Smooth muscle cell (in vitro differentiated cells): ENCODE measurements at regions not wholly inside any gene's neighbourhood (a gene's known extent, or its start where the extent isn't known, plus 50 kb on each side); places are given as distances from the start of the nearest gene placed in this dataset.
A peak's percentile ranks its signal among the peaks of the same experiment; 100 is the strongest.

Experiments
- DNase-seq: peaks from one replicate; lab custom pipeline; 2025; ENCODE audit not compliant: unreplicated experiment; lab: John Stamatoyannopoulos, UW
- H2AFZ ChIP-seq: fragments of 200-600 bp; sonication (generic); 2 replicates; pipeline ENCODE4 v1.6.0; 2016; ENCODE audit warnings: antibody characterized with exemption, low read depth, mild to moderate bottlenecking
- H3F3A ChIP-seq: fragments of 200-600 bp; sonication (generic); 2 replicates; pipeline ENCODE4 v1.6.0; 2017; ENCODE audit warnings: antibody characterized with exemption, low read depth
- H3K27ac ChIP-seq: fragments of 200-600 bp; sonication (generic); 2 replicates; pipeline ENCODE4 v1.5.1; 2016; ENCODE audit warnings: low read depth, mild to moderate bottlenecking
- H3K27me3 ChIP-seq: fragments of 200-600 bp; sonication (generic); 2 replicates; pipeline ENCODE4 v1.6.1; 2016; ENCODE audit warnings: low read depth, mild to moderate bottlenecking
- H3K36me3 ChIP-seq: fragments of 200-600 bp; sonication (generic); 2 replicates; pipeline ENCODE4 v1.5.1; 2016; ENCODE audit warnings: low read depth
- H3K4me1 ChIP-seq: fragments of 200-600 bp; sonication (generic); 2 replicates; pipeline ENCODE4 v1.5.1; 2016; ENCODE audit warnings: low read depth
- H3K4me2 ChIP-seq: fragments of 200-600 bp; sonication (generic); 2 replicates; pipeline ENCODE4 v1.6.0; 2016; ENCODE audit warnings: mild to moderate bottlenecking
- H3K4me3 ChIP-seq: fragments of 200-600 bp; sonication (generic); 2 replicates; pipeline ENCODE4 v1.5.1; 2016; ENCODE audit warnings: mild to moderate bottlenecking
- H3K79me2 ChIP-seq: fragments of 200-600 bp; sonication (generic); 2 replicates; pipeline ENCODE4 v1.6.0; 2016; ENCODE audit warnings: low read depth, mild to moderate bottlenecking
- H3K9ac ChIP-seq: fragments of 200-600 bp; sonication (generic); 2 replicates; pipeline ENCODE4 v1.6.0; 2016; ENCODE audit warnings: low read depth
- H3K9me3 ChIP-seq: fragments of 200-600 bp; sonication (generic); replicated peaks from 2 replicates; pipeline ENCODE4 v1.5.1; 2016; ENCODE audit warnings: low read depth
- H4K20me1 ChIP-seq: fragments of 200-600 bp; sonication (generic); 2 replicates; pipeline ENCODE4 v1.6.0; 2016; ENCODE audit warnings: low read depth
- WGBS: methylation state at CpG from one replicate; pipeline ENCODE4 v1.1.7; 2016; ENCODE audit warnings: low lambda C conversion rate; 5-methylcytosine and 5-hydroxymethylcytosine counted together
- TF ChIP-seq, protein P1 (sequence below): fragments of 200-600 bp; sonication (generic); IDR thresholded peaks from 2 replicates; pipeline ENCODE4 v1.5.1; 2017; ENCODE audit warnings: borderline replicate concordance, mild to moderate bottlenecking, antibody characterized with exemption; ENCODE audit not compliant: insufficient read depth, poor library complexity, severe bottlenecking

- no peak overlapping the region for H3K27ac ChIP-seq
- H3K4me3 ChIP-seq: no peak overlapping the region
- no peak for DNase-seq
- H3K79me2 ChIP-seq: no peaks in the 10 kb centered on the region
- no peak overlapping the region for H3K4me2 ChIP-seq
- H3K9ac ChIP-seq: no peak overlapping the region
- H3K36me3 ChIP-seq: no peaks in the 10 kb centered on the region
- TF ChIP-seq, protein P1, sequence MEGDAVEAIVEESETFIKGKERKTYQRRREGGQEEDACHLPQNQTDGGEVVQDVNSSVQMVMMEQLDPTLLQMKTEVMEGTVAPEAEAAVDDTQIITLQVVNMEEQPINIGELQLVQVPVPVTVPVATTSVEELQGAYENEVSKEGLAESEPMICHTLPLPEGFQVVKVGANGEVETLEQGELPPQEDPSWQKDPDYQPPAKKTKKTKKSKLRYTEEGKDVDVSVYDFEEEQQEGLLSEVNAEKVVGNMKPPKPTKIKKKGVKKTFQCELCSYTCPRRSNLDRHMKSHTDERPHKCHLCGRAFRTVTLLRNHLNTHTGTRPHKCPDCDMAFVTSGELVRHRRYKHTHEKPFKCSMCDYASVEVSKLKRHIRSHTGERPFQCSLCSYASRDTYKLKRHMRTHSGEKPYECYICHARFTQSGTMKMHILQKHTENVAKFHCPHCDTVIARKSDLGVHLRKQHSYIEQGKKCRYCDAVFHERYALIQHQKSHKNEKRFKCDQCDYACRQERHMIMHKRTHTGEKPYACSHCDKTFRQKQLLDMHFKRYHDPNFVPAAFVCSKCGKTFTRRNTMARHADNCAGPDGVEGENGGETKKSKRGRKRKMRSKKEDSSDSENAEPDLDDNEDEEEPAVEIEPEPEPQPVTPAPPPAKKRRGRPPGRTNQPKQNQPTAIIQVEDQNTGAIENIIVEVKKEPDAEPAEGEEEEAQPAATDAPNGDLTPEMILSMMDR: no peak
- no peaks in the 10 kb centered on the region for H4K20me1 ChIP-seq
- no peak overlapping the region for H2AFZ ChIP-seq
- no peaks in the 10 kb centered on the region for H3F3A ChIP-seq
- no peaks in the 10 kb centered on the region for H3K4me1 ChIP-seq
- H3K27me3 ChIP-seq: no peaks in the 10 kb centered on the region
- WGBS: 66% methylated on average over 6 of the region's 6 CpGs
- H3K9me3 ChIP-seq: no peaks in the 10 kb centered on the region
Observed at GRCh38 chr9:27638716-27639115, 65.4 kb upstream of the C9orf72 start.

- Histone ChIP-seq H3K9me3 (no peaks in the 10 kb centered on the region), H3K79me2 (no peaks in the 10 kb centered on the region), H4K20me1 (no peaks in the 10 kb centered on the region), H3F3A (no peaks in the 10 kb centered on the region), H3K27me3 (no peaks in the 10 kb centered on the region), H3K4me1 (peaks cover 3% of the 10 kb centered on the region), H3K36me3 (no peaks in the 10 kb centered on the region), H3K4me2 (no peak overlapping the region), H3K9ac (no peak overlapping the region), H3K4me3 (no peak overlapping the region), H2AFZ (peak overlapping the region; percentile 47), H3K27ac (no peak overlapping the region)
- 33% methylated on average over 3 of the region's 3 CpGs for WGBS
- no peak for DNase-seq
- TF ChIP-seq, protein P1: no peak
Observed at GRCh38 chr9:27645161-27645840, 72.0 kb upstream of the C9orf72 start.

DNA sequence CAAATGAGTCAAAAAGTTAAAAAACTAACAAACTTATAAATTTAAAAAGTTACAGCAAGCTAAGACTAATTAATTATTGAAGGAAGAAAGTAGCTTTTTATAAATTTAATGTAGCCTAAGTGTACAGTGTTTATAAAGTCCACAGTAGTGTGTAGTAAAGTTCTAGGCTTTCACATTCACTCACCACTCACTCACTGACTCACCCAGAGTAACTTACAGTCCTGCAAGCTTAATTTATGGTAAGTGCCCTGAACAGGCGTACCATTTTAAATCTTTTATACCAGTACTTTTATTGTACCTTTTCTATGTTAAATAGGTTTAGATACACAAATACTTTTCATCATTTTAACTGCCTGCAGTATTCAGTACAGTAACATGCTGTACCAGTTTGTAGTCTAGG lies 80.0 kb upstream of the C9orf72 start:
- WGBS: 46% methylated on average over 1 of the region's 1 CpG
- no peaks in the 10 kb centered on the region for H3K4me1 ChIP-seq
- no peaks in the 10 kb centered on the region for H4K20me1 ChIP-seq
- no peaks in the 10 kb centered on the region for H3K36me3 ChIP-seq
- H2AFZ ChIP-seq: no peak overlapping the region
- no peak overlapping the region for H3K4me2 ChIP-seq
- H3K27ac ChIP-seq: no peak overlapping the region
- H3K9ac ChIP-seq: no peak overlapping the region
- H3K9me3 ChIP-seq: no peaks in the 10 kb centered on the region
- no peaks in the 10 kb centered on the region for H3K27me3 ChIP-seq
- no peak for DNase-seq
- TF ChIP-seq, protein P1: no peak
- no peaks in the 10 kb centered on the region for H3F3A ChIP-seq
- H3K4me3 ChIP-seq: no peak overlapping the region
- no peaks in the 10 kb centered on the region for H3K79me2 ChIP-seq

- no peaks in the 10 kb centered on the region for H3K36me3 ChIP-seq
- no peak overlapping the region for H3K9ac ChIP-seq
- no peaks in the 10 kb centered on the region for H3K27me3 ChIP-seq
- no peaks in the 10 kb centered on the region for H3K4me1 ChIP-seq
- WGBS: 94% methylated on average over 3 of the region's 3 CpGs
- H2AFZ ChIP-seq: no peak overlapping the region
- H3F3A ChIP-seq: no peaks in the 10 kb centered on the region
- TF ChIP-seq, protein P1: no peak
- no peak overlapping the region for H3K4me3 ChIP-seq
- no peaks in the 10 kb centered on the region for H4K20me1 ChIP-seq
- no peaks in the 10 kb centered on the region for H3K9me3 ChIP-seq
- DNase-seq: no peak
- no peak overlapping the region for H3K27ac ChIP-seq
- H3K4me2 ChIP-seq: no peak overlapping the region
- H3K79me2 ChIP-seq: no peaks in the 10 kb centered on the region
Observed at GRCh38 chr9:27653957-27654356, 80.7 kb upstream of the C9orf72 start.
